ENCODE measurements at regions not wholly inside any gene's neighbourhood (a gene's known extent, or its start where the extent isn't known, plus 50 kb on each side); places are given as distances from the start of the nearest gene placed in this dataset.

DNA sequence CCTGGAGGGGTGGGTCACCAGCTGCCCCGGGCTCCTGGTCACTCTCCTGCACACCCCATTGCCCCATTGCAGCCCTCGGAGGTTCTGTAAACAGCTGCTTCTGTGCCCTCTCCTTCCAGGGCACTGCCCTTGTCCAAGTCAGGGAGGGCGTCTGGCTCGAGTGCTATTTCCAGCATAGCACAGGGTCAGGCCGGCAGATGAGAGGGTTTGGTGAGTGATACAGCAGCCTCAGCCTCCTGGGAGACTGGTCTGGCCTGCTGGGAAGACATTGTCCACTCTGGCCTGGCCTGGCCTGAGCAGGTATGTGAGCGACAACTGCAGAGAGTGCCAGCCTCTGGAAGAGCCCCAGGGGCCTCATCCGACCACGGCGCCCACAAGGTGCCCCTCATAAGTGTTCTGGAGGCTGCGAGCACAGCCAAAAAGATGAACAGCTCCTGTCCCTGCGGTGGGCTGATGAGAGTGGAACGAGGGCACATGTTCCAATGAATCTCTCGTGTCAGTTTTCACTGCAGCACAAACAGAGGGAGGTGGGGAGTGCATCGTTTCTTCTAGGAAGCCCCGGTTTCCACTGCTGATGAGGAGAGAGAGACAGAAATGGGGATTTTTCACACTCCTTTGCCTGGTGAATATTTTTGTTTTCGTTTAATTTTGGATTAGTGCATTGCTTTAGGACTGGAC lies 105.8 kb upstream of the SDK2 start:
- DNase-seq (ENCODE audit: extremely low read depth, low read depth), result no peak

DNA sequence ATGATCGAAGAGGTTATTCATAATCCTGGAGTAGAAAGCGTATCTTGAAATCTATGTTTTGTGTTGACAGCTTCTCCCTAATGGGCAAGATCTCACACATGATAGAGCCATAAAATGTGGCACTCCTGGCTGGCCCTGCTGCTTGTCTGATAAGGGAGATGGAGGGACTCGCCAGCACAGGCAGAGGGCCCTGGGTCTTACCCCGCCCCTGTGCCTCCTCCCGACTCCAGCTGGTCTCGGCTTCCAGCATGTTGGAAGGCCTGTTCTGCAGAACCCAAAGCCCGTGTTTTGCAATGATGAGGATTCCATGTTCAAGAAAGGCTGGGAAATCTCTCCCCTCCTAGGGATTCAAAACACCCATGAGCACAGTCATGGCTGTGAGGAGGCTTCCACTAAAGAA lies 106.7 kb upstream of the SDK2 start:
- DNase-seq (ENCODE audit: extremely low read depth, low read depth), result no peak

DNA sequence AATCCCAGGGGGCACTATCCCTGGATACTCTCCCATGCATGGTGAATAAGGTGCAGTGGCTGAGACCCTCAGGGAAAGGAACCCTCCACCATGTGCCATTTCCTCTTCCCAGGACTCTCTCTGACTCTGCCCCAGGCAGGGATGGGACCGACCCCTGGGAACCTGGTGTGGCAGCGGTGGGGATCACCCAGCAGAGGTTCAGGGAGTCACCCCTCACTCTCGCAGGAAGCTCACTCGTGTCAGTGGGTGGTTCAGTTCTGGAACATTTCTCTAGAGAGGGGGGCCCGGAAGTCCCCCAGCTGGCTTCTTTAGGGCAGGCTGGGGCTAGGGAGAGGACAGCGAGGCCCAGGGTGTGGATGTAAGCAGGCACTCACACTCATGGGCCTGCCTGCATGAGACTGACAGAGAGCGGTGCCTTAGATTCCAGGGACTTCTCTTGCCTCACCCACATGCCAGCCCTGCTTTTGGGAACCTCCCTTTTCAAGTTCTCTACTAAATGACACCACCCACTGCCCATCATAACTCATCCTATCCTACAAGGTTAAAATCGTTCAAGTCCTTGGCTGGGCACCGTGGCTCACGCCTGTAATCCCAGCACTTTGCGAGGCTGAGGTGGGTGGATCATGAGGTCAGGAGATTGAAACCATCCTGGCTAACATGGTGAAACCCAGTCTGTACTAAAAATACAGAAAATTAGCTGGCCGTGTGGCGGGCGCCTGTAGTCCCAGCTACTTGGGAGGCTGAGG lies 109.7 kb upstream of the SDK2 start:
- no peak for DNase-seq (ENCODE audit: extremely low read depth, low read depth)

DNA sequence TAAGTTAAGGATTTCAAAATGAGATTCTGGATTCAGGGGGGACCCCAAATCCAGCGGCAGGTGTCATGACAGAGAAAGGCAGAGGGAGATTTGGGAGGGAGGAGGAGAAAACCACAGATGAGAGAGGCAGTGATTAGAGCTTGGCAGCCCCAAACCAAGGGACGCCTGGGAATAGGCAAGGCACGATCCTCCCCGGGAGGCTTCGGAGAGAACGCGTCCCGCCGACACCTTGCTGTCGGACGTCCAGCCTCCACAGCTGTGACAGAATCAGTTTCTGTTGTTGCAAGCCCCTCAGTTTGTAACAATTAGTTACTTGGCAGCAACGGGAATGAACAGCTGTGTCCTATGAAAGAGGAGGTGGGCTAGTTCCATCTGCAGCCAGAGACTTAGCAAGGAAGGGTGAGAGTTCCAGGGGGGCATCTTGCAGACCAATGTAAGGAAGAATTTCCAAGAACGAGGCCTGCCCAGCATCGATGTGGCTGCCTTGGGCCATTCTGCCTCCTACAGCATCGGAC lies 110.7 kb upstream of the SDK2 start:
- DNase-seq (ENCODE audit: extremely low read depth, low read depth), result no peak

DNA sequence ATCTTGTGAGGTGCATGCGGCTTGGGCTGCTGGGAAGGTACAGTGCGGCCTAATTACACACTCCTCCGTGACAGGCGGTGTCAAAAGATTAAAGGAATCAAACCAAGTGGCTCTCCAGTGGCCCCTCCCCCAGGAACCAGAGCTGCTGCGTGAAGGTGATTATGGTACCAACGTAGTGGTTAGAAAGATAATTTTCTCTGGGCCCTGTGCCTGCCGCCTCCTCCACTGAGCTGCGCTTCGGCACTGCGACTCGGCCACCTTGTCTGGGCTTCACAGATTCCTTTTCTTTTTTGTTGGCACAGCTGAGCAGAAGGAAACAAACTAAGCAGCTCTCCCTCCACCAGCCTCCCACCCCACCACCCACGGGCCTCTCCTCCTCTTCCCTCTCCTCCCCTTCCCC lies 113.2 kb upstream of the SDK2 start:
- no peak for DNase-seq (ENCODE audit: extremely low read depth, low read depth)

DNA sequence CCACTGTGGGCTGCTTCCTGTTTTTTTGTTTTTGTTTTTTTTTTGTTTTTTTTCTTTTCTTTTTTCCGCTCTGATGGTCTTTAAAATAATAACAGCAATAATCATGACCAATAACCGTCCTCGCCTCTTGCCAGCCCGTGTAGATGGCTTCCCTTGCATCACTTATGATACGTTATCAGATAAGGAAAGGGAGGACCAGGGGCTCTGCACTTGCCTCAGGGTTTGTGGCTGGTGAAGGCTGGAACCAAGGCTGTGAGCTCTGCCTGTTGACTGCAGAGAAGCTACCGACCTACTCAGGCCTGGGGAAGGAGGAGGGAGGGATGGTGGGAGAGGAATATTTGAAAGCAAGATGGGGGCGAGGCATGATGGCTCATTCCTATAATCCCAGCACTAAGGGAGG lies 114.0 kb upstream of the SDK2 start:
- DNase-seq (ENCODE audit: extremely low read depth, low read depth), result no peak

DNA sequence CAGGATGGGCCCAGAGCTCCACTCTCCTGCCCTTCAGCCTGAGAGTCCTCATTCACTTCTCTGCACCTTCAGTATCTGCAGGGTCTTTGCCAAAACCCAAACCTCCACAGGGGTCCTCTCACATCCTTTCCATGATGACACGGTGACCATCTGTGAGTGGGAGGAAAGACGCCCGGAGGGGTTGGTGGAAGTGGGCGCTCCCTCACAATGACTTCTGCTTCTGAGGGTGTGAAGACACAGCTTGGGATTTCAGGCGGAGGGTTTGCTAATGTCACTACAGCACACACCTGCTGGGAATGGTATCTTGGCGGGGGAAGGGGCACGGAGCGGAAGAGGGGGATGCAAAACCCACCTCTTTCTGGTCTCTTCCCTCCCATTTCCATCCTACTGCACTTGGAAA lies 115.1 kb upstream of the SDK2 start:
- no peak for DNase-seq (ENCODE audit: extremely low read depth, low read depth)

DNA sequence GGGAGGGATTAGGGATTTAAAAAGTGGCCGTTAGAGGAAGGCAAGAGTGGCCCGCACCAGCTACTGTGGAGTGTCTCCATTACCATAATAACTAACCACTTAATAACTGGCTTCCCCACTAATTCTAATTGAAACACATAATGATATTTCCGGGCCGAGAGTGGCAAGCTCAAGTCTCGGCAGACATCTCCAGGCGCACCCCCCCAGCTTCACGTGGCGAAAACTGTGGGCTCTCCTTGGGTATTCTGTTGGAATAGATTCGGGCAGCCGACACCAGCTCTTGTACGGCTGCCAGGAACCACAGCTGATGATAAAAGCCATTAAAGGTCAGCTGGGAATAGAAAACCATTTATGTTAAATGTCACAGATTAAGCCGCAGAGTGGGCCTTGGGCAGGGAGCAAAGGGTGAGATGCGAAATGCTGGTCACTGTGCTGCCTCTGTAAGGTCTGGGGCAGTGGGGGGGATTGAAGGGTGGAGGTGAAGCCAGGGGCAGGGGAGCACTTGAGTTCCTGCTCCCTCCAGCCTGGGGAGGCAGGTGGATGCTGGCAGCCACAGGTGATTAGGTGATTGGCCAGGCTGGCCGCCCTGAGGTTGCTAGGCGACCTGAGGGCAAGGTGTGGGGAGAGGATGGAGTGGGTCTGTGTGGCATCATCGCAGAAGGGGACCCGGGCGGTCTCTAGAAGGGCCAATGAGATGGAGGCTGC lies 115.6 kb upstream of the SDK2 start:
- no peak for DNase-seq (ENCODE audit: extremely low read depth, low read depth)

DNA sequence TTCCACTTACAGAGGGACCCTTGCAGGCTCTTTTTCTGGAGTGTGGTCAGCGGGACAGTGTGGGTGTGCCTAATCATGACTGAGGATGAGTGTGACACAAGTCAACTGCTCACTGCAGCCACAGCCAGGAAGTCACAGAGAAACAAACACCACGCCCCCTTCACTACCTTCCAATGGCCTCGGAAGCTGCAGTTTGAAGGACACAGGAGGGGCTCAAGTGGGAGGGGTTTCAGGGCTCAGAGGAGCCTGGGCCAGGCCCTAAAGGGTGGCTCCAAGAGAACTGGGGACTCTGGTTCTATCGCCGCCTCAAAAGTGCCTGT lies 116.2 kb upstream of the SDK2 start:
- DNase-seq (ENCODE audit: extremely low read depth, low read depth), result no peak

DNA sequence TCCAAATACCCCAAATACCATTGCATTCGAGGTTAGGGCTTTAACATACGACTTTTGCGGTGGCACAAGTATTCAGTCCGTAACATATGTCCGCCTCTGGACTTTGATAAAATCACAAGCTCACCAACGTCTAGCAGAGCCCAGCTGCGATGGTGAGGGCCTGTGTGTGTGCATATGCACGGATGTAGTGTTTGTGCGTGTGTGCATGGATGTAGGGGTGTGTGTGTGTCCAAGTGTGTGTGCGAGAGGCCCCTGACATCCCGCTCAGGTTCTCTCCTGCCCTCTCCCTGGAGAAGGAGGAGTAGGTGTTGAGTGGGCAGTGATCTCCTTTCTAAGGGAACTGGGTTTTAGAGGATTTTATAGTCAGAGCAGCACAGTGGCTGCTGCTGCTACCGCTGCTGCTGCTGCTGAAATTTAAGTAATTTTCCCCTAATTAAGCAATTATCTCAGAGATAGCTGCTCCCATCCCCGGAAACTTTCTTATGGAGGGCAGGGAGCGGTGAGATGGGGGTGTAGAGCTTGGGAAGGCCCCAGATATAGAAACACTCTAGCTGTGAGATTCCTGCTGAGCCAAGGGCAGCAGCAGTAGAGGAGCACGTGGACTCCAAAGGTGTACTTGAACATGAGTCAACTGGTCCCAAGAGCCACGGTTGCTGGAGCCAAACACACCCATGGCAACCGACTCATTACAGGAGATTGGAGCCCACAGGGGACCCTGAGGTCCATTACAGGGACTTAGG lies 121.7 kb upstream of the SDK2 start:
- DNase-seq (ENCODE audit: extremely low read depth, low read depth), result no peak

DNA sequence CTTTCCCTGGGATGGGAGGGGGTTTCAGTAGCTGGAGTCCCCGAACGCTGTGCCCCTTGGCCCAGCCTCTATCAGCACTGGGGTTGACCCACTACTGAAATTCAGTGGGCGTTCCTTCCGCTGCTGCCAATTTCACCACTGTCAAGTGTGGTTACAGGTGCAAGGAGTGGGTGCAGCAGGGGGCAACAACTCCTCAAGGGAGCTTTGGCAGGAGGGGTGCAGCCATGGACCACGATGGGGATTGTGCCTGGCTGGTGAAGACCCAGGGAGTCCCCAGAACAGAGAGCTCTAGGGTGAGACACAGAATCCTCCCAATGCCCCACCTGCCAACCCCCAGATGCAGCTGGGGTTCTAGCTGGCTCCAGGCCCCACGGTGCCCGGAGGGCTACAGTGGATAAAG lies 123.5 kb upstream of the SDK2 start:
- DNase-seq (ENCODE audit: extremely low read depth, low read depth), result no peak

DNA sequence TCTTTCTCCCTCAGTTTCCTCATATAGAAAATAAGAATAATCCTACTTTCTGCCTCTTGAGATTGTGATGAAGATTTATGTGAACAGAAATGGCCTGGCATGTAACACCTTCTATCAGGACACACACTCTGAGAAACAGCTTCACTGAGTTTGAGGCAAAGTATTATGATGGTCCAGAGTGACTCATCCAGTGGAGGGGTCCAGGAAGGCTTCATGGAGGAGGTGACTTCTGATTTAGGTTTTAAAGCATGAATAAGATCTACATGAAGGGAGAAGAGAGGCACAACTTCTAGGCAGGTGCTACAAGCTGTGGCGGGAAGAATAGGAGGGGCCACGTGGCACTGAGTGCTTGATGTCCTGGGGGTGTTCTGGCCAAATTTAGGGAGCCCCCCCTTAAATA lies 124.4 kb upstream of the SDK2 start:
- DNase-seq (ENCODE audit: extremely low read depth, low read depth), result no peak

DNA sequence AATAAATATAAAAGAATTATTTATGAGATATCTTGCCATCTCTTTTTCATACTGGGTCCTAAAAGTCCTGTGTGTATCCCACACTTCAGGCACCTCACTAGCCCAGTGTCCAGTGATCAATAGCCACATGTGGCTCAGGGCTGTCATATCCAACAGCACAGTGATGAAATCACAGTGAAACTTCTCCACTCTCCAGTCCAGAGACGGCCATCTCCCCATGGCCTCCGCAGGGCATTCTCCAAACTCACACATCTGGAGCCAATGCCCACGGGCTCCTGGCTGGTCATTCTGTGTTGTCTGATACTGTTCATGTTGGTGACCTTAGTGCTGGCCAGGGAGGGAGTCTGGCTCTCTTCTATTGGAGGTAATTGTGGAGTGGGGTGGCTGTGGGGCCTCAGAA lies 125.2 kb upstream of the SDK2 start:
- DNase-seq (ENCODE audit: extremely low read depth, low read depth), result no peak

DNA sequence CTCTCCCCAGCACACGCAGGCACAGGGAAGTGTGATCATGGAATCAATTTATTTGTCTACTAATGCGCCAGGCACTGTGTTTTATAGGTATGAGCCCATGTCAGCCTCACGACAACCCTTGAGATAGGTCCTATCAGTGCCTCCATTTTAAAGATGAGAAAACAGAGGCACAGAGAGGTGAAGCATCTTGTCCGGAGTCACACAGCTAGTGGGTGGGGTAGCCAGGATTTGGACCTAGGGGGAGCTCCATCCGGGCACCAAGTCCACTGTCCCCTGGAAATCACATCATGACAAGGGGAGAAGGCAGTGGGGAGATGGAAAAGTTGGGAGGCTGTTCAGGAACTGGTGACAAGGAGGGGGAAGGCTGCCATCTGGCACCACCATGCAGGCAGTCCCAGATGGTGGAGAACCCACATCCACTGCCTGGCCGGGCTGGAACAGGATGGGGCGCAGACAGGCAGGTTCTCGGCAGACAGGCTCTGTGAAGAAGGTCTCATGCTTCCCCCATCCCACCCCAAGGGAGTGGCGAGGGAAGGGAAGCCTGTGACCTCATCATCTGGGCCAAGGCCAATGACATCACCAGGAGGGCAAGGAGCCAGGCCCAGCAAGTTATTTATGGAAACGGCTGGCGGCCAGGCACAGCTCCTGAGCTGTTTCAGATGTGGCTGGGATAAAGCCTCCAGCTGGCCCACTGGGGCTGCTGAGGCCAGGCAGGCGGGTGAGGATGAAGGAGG lies 126.0 kb upstream of the SDK2 start:
- DNase-seq (ENCODE audit: extremely low read depth, low read depth), result peak; percentile 11

DNA sequence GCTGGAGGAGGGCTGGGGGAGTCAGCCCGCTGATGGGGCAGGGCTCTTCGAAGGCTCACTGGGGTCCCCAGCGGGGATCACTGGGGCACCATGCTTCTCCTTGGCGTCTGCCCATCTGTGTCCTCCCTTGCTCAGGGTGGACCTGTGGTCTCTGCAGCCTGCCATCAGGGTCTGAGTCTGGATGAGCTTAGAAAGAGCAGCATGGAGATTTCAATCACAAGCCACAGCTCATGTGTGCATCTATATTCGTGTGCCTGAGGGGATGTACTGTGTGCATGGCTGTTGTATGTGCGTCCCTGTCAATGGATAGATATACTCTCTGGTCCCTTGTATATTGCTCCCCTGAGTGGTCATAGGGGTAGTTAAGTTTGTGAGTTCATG lies 126.6 kb upstream of the SDK2 start:
- no peak for DNase-seq (ENCODE audit: extremely low read depth, low read depth)

DNA sequence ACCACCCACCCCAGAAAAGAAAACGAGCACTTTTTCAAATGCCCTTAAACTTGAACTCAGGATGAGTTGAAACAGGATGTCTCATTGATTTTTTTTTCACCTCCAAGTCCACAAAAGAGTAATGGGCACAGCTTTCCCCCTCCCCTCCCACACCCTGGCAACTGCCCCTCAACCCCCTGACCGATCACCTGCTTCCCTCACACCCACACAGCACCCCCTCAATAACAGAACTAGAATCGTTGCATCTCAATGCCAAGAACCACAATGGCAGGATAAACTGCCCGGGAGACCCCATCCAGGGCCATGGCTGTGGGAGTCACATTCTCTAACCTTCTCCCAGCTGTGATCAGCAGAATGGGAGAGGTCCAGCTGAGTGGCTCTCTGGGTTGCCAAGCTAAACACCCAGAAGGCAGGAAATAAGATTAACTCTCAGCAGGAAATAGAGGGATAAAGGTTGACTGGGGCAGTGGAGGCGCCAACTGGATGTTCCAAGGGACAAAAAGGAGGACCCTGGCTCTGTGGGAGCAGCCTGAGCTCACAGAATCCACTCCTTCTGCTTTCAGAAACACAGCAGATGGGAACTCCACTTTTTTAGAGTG lies 128.0 kb upstream of the SDK2 start:
- no peak for DNase-seq (ENCODE audit: extremely low read depth, low read depth)

DNA sequence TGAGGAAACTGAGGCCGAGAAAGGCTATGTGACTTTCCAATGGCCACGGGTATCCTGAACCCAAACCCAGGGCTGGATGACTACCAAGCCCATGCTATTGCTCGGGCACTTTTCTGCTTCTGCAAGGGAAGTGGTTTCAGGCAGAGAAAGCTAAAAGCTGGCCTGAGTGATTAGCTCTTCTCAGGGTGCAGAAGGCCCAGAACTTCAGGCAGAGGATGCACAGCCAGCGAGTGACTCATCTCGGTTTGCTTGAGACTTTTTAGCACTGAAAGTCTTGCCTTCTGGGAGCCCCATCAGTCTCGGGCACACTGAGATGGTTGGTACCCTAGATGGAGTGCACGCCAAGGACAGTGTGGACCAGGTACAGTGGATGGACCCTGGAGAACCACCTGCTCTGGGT lies 129.5 kb upstream of the SDK2 start:
- no peak for DNase-seq (ENCODE audit: extremely low read depth, low read depth)

DNA sequence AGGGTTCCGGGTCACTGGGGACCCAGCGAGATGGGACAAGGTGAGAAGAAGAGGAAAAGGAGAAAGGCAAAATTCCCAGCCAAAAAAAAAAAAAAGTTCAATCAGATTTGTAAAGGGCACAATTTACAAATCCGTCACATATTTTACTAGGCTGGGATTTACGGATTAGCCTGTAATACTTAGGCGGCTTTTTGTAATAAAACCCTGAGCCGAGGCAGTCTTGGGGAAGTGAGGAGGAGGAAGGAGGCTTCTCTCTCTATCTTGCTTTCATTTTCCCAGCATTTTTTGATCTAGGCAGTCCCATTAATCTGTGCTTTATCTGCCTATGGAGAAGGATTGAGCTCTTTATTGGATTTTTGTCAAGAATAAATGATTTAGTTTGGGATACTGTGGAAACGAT lies 130.6 kb upstream of the SDK2 start:
- DNase-seq (ENCODE audit: extremely low read depth, low read depth), result no peak

DNA sequence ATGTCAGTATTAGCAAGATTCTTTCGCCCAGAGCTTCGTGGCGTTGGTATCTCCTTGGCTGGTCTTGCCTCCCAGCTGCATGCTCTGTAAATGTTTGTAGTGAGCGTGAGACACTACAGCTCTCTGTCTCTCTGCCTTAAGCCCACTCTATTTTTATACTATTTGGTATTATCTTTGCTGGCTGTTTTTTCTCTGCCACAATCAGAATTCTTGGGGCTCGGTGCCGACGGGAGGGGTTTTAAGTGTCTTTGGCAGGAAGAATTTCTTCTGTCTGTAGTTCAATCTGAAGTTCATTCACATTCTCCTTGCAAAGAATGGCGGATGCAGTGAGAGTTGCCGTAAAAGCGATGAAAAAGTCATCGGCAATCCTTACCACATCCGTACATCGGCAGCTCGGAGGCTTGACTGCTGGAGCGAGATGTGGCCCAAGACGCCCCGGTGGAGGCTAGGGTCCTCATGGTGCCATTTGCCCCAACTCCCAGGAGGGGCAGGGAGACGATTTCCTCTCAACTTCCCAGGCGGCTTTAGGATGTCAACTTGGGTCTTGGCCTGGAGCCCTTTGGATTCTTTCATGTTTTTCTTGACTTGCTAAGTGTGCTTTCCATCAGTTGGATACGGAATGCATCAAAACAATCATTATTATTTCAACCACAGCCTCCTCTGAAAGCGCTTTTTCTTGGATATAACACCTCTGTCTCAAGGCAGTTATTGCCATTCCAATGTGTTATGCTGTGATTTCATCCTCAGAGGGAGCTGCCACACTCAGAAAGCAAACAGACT lies 132.3 kb upstream of the SDK2 start:
- no peak for DNase-seq (ENCODE audit: extremely low read depth, low read depth)

DNA sequence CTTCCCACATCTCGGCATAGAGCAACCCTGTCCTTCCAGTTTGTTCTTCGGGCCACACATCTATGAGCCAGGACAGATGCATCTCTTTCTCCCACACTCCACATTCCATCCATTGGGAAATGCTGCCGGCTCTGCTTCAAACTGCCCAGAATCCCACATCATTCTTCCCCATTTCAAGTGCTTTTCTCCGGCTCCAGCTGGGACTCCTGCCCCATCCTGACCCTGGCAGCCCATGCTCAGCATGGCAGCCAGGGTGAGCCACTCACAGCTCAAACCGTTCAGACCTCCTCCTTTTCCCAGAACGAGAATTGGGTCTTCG lies 132.8 kb upstream of the SDK2 start:
- DNase-seq (ENCODE audit: extremely low read depth, low read depth), result no peak
